ENCODE measurements at regions not wholly inside any gene's neighbourhood (a gene's known extent, or its start where the extent isn't known, plus 50 kb on each side); places are given as distances from the start of the nearest gene placed in this dataset.

DNA sequence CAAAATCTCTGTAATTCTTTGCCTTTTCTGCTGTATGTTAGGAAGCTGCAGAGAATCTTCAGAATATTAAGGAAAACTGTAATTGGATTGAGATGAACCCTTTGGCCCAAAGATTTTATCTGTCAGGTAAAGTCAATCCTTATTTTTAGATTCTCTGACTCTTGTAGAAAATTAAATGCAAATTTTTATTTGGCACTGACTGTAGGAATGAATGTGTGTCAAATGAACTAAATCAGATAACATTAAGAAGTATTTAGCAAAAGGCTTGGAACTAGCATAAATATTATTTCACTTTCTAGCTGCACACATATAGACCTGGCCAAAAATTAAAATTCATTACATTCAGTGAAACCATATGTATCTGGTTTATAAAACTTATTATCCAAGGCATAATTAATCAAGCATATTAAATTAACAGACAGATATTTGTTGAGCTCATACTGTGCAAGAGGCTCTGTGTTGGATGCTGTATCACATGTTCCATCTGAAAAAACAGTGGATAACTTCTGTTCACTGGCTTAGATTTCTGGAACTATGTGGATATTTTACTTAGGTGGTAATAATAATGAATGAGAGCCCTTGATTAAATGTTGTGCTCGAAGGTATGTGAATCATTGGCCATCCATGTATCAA is 124.8 kb downstream of the HDGFL1 start (continued):
- no peak for TF ChIP-seq ZNF791 (tag by site-specific recombination; IDR thresholded peaks at IDR 0.05)

DNA sequence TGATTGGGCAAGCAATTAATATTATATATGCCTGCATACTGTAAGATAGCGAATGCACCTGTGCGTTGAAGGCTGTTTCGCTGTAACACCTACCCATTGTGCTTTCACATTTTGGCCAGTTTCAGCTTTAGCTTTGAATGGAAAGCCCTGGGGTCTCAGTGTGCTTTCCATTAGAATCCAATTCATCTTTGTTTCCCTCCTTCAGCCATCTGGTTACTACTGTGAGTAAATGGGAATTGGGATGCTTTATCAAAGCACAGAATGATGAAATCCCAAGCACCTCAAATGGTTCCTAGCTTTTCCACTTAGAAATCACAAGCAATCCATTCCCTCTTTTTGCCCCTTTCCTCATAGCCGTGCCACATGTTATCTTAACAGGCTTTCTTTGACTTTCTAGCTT is 127.1 kb downstream of the HDGFL1 start:
- H3K4me1 ChIP-seq (ENCODE audit: control insufficient read depth, insufficient read depth, low read length): no peaks in the 10 kb centered on the region
- ChIA-PET POLR2A (no interaction called here), CTCF (no interaction called here)
- no peaks in the 10 kb centered on the region for H3K9me3 ChIP-seq (ENCODE audit: control insufficient read depth, insufficient read depth, low read depth, low read length)
- no peak for TF ChIP-seq ZNF747 (tag by site-specific recombination; IDR thresholded peaks at IDR 0.05)
- no peak overlapping the region for H3K4me3 ChIP-seq (ENCODE audit: low read depth, low read length)
- no peak overlapping the region for H3K27ac ChIP-seq (ENCODE audit: extremely low read depth, low read depth, low read length)
- no peaks in the 10 kb centered on the region for H3K36me3 ChIP-seq (ENCODE audit: control insufficient read depth in 2 of 2, insufficient read depth in 1 of 2, low read length in 2 of 2)

- no peak overlapping the region for H3K27ac ChIP-seq (ENCODE audit: extremely low read depth, low read depth, low read length)
- TF ChIP-seq ZSCAN4 (tag by site-specific recombination; IDR thresholded peaks at IDR 0.05) (no peak), ZNF600 (tag by site-specific recombination; IDR thresholded peaks at IDR 0.05) (no peak), ZNF302 (tag by site-specific recombination; IDR thresholded peaks at IDR 0.05; ENCODE audit: low read depth) (no peak), ZNF560 (tag by site-specific recombination; IDR thresholded peaks at IDR 0.05; ENCODE audit: borderline replicate concordance) (no peak), ZNF214 (tag by site-specific recombination; IDR thresholded peaks at IDR 0.05; ENCODE audit: borderline replicate concordance) (no peak), ZBTB44 (tag by site-specific recombination; IDR thresholded peaks at IDR 0.05) (no peak), ZNF768 (tag by site-specific recombination; IDR thresholded peaks at IDR 0.05) (no peak), SETDB1 (IDR thresholded peaks at IDR 0.05; ENCODE audit: insufficient read length, low read length) (no peak), ZNF211 (tag by site-specific recombination; IDR thresholded peaks at IDR 0.05; ENCODE audit: low read depth) (no peak), ZNF677 (tag by site-specific recombination; IDR thresholded peaks at IDR 0.05) (no peak), IKZF3 (tag by site-specific recombination; IDR thresholded peaks at IDR 0.05) (no peak), ZNF223 (tag by site-specific recombination; IDR thresholded peaks at IDR 0.05) (no peak), ZNF776 (tag by site-specific recombination; IDR thresholded peaks at IDR 0.05; ENCODE audit: borderline replicate concordance) (no peak), ZNF426 (tag by site-specific recombination; IDR thresholded peaks at IDR 0.05) (no peak)
- POLR2A ChIA-PET: no interaction called here
- CTCF ChIA-PET: no interaction called here
- H3K4me3 ChIP-seq (ENCODE audit: low read depth, low read length): no peak overlapping the region
- H3K4me1 ChIP-seq (ENCODE audit: control insufficient read depth, insufficient read depth, low read length): no peaks in the 10 kb centered on the region
- no peaks in the 10 kb centered on the region for H3K9me3 ChIP-seq (ENCODE audit: control insufficient read depth, insufficient read depth, low read depth, low read length)
- H3K36me3 ChIP-seq (ENCODE audit: control insufficient read depth in 2 of 2, insufficient read depth in 1 of 2, low read length in 2 of 2): no peaks in the 10 kb centered on the region
Observed at GRCh38 chr6:22697306-22697705, 127.9 kb downstream of the HDGFL1 start.

DNA sequence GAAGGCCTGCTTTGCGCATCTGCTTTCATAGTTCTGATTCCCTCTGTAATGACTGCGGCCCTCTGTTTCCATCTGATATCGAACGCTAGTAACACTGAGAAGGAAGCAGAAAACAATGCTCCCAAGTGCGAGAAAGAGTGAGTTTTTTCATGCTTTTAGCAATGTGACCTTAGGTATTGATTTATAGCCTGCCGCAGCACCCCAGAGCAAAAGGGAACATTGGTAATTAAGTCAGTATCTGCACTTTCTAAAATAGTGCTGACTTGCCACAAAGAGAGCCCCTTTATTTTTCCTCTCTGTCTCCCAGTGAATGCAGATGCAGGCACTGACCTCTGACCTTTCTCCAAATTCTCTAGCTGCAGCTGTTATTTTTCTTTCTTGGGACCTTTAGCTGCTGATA is 129.8 kb downstream of the HDGFL1 start:
- no peak overlapping the region for H3K27ac ChIP-seq (ENCODE audit: extremely low read depth, low read depth, low read length)
- H3K36me3 ChIP-seq (ENCODE audit: control insufficient read depth in 2 of 2, insufficient read depth in 1 of 2, low read length in 2 of 2): no peaks in the 10 kb centered on the region
- no peaks in the 10 kb centered on the region for H3K9me3 ChIP-seq (ENCODE audit: control insufficient read depth, insufficient read depth, low read depth, low read length)
- H3K4me3 ChIP-seq (ENCODE audit: low read depth, low read length): no peak overlapping the region
- POLR2A ChIA-PET: no interaction called here
- CTCF ChIA-PET: no interaction called here
- H3K4me1 ChIP-seq (ENCODE audit: control insufficient read depth, insufficient read depth, low read length): no peaks in the 10 kb centered on the region
- TF ChIP-seq ZNF580 (tag by site-specific recombination; IDR thresholded peaks at IDR 0.05): no peak
- no peak for TF ChIP-seq ZNF155 (tag by site-specific recombination; IDR thresholded peaks at IDR 0.05)
- no peak for TF ChIP-seq ZNF239 (tag by site-specific recombination; IDR thresholded peaks at IDR 0.05)
- TF ChIP-seq ZNF449 (tag by site-specific recombination; IDR thresholded peaks at IDR 0.05): no peak
- TF ChIP-seq ZBTB26 (tag by site-specific recombination; optimal IDR thresholded peaks at IDR 0.05): no peak
- TF ChIP-seq AEBP2 (tag by site-specific recombination; IDR thresholded peaks at IDR 0.05; ENCODE audit: borderline replicate concordance): no peak
- no peak for TF ChIP-seq SETDB1 (IDR thresholded peaks at IDR 0.05; ENCODE audit: insufficient read length, low read length)
- TF ChIP-seq ZFP69B (tag by site-specific recombination; IDR thresholded peaks at IDR 0.05): no peak
- TF ChIP-seq ZBTB48 (tag by site-specific recombination; IDR thresholded peaks at IDR 0.05): no peak
